SIG-M5 (cell line): ENCODE measurements at regions not wholly inside any gene's neighbourhood (a gene's known extent, or its start where the extent isn't known, plus 50 kb on each side); places are given as distances from the start of the nearest gene placed in this dataset.
"Not testable (repeated sequence)": the region's sequence is repeated elsewhere in the genome, so short reads cannot be mapped to it uniquely, and the experiment has no call there.

Experiments
- DNase-seq: peaks from one replicate; lab custom pipeline; 2025; lab: John Stamatoyannopoulos, UW

- no peak for DNase-seq
These were observed 289.9 kb upstream of the SLC30A5 start for GRCh38 chr5:68803881-68804319.

GRCh38 chr5:68804343-68804742 lies 289.5 kb upstream of the SLC30A5 start:
- DNase-seq, result no peak

- DNase-seq, result no peak
These were observed 288.4 kb upstream of the SLC30A5 start for GRCh38 chr5:68805444-68805843.

- no peak for DNase-seq
These were observed 276.2 kb upstream of the SLC30A5 start for GRCh38 chr5:68817632-68818031.

- no peak for DNase-seq
These were observed 275.6 kb upstream of the SLC30A5 start for GRCh38 chr5:68818057-68818695.

GRCh38 chr5:68818870-68819269 lies 274.9 kb upstream of the SLC30A5 start:
- no peak for DNase-seq

GRCh38 chr5:68821056-68821455 lies 272.8 kb upstream of the SLC30A5 start:
- DNase-seq, result no peak

GRCh38 chr5:68822796-68823195 lies 271.0 kb upstream of the SLC30A5 start:
- DNase-seq, result no peak

- no peak for DNase-seq
These were observed 270.5 kb upstream of the SLC30A5 start for GRCh38 chr5:68823301-68823700.

GRCh38 chr5:68830377-68830898 lies 263.4 kb upstream of the SLC30A5 start:
- DNase-seq, result no peak

- no peak for DNase-seq
These were observed 259.3 kb upstream of the SLC30A5 start for GRCh38 chr5:68834491-68834981.

- no peak for DNase-seq
These were observed 255.6 kb upstream of the SLC30A5 start for GRCh38 chr5:68838157-68838718.

GRCh38 chr5:68839019-68839552 lies 254.7 kb upstream of the SLC30A5 start:
- no peak for DNase-seq

GRCh38 chr5:68843624-68844364 lies 250.0 kb upstream of the SLC30A5 start:
- no peak for DNase-seq

- DNase-seq, result no peak
These were observed 248.7 kb upstream of the SLC30A5 start for GRCh38 chr5:68845131-68845530.

- DNase-seq, result no peak
These were observed 247.0 kb upstream of the SLC30A5 start for GRCh38 chr5:68846828-68847227.

GRCh38 chr5:68848091-68848490 lies 245.7 kb upstream of the SLC30A5 start:
- DNase-seq, result no peak

GRCh38 chr5:68849103-68849502 lies 244.7 kb upstream of the SLC30A5 start:
- no peak for DNase-seq

- DNase-seq, result no peak
These were observed 243.9 kb upstream of the SLC30A5 start for GRCh38 chr5:68849906-68850305.

- DNase-seq, result no peak
These were observed 232.7 kb upstream of the SLC30A5 start for GRCh38 chr5:68861099-68861498.

- DNase-seq, result no peak
These were observed 231.3 kb upstream of the SLC30A5 start for GRCh38 chr5:68862560-68862959.

GRCh38 chr5:68865192-68865591 lies 228.6 kb upstream of the SLC30A5 start:
- not testable (repeated sequence) for DNase-seq
